ENCODE measurements at regions not wholly inside any gene's neighbourhood (a gene's known extent, or its start where the extent isn't known, plus 50 kb on each side); places are given as distances from the start of the nearest gene placed in this dataset.
"Not testable (repeated sequence)": the region's sequence is repeated elsewhere in the genome, so short reads cannot be mapped to it uniquely, and the experiment has no call there.

- Histone ChIP-seq H3K27ac (no peak overlapping the region), H3K4me3 (no peak overlapping the region), H3K36me3 (no peaks in the 10 kb centered on the region), H3K27me3 (no peaks in the 10 kb centered on the region), H3K4me1 (no peaks in the 10 kb centered on the region), H3K9me3 (no peaks in the 10 kb centered on the region)
- TF ChIP-seq POLR2AphosphoS5 (IDR thresholded peaks at IDR 0.05), result no peak
- TF ChIP-seq POLR2A (IDR thresholded peaks at IDR 0.05), result no peak
- TF ChIP-seq CTCF (IDR thresholded peaks at IDR 0.05), result no peak
- no peak for TF ChIP-seq EP300 (IDR thresholded peaks at IDR 0.05)
- ATAC-seq, result no peak
- no CpG with 5 or more reads among the region's 2 CpGs for WGBS, 2 donors (ENCODE audit: low coverage in 1 of 2)
These were observed 373.8 kb upstream of the AMELY start for GRCh38 chrY:7285388-7285787.

- Histone ChIP-seq H3K9me3 (no peaks in the 10 kb centered on the region), H3K27ac (no peak overlapping the region), H3K4me1 (no peaks in the 10 kb centered on the region), H3K27me3 (no peaks in the 10 kb centered on the region), H3K36me3 (no peaks in the 10 kb centered on the region), H3K4me3 (no peak overlapping the region)
- ATAC-seq, result no peak
- TF ChIP-seq POLR2A (IDR thresholded peaks at IDR 0.05), result no peak
- TF ChIP-seq EP300 (IDR thresholded peaks at IDR 0.05), result no peak
- no peak for TF ChIP-seq CTCF (IDR thresholded peaks at IDR 0.05)
- TF ChIP-seq POLR2AphosphoS5 (IDR thresholded peaks at IDR 0.05), result no peak
- WGBS, 2 donors (ENCODE audit: low coverage in 1 of 2), result 33% methylated on average over 1 of the region's 6 CpGs; no CpG with 5 or more reads in 1 of the 2 donors
These were observed 371.4 kb upstream of the AMELY start for GRCh38 chrY:7283001-7283400.

- not testable (repeated sequence) for ATAC-seq, H3K27me3 ChIP-seq, H3K36me3 ChIP-seq, H3K4me1 ChIP-seq, H3K27ac ChIP-seq, H3K9me3 ChIP-seq, H3K4me3 ChIP-seq
- 30% methylated on average over 2 of the region's 8 CpGs; no CpG with 5 or more reads in 1 of the 2 donors for WGBS, 2 donors (ENCODE audit: low coverage in 1 of 2)
These were observed 368.7 kb upstream of the AMELY start for GRCh38 chrY:7280151-7280740.

- Histone ChIP-seq H3K27ac (peak overlapping the region in 1 of 4 donors; percentile 83), H3K4me3 (peak overlapping the region in 1 of 2 donors; percentile 73)
- no peak for ATAC-seq
These were observed 364.2 kb upstream of the AMELY start for GRCh38 chrY:7275751-7276150.

GRCh38 chrY:7275014-7275413 lies 363.5 kb upstream of the AMELY start:
- no peaks in the 10 kb centered on the region for H3K9me3 ChIP-seq
- no CpG with 5 or more reads among the region's 18 CpGs for WGBS, 2 donors (ENCODE audit: low coverage in 1 of 2)
- no peak for ATAC-seq
- no peaks in the 10 kb centered on the region for H3K36me3 ChIP-seq
- TF ChIP-seq EP300 (IDR thresholded peaks at IDR 0.05), result no peak
- no peak for TF ChIP-seq POLR2A (IDR thresholded peaks at IDR 0.05)
- TF ChIP-seq CTCF (IDR thresholded peaks at IDR 0.05), result no peak
- TF ChIP-seq POLR2AphosphoS5 (IDR thresholded peaks at IDR 0.05), result no peak
- no peaks in the 10 kb centered on the region for H3K27me3 ChIP-seq
- H3K4me3 ChIP-seq, result peak overlapping the region; percentile 61 to 73
- H3K27ac ChIP-seq, result peak overlapping the region in 1 of 4 donors; percentile 83
- peaks cover 0 to 6% (median 0%) of the 10 kb centered on the region in 3 donors for H3K4me1 ChIP-seq

More at GRCh38 chrY:7275751-7276150, 364.2 kb upstream of the AMELY start:
- Histone ChIP-seq H3K9me3 (no peaks in the 10 kb centered on the region), H3K36me3 (no peaks in the 10 kb centered on the region), H3K27me3 (no peaks in the 10 kb centered on the region), H3K4me1 (peaks cover 0 to 6% (median 0%) of the 10 kb centered on the region in 3 donors)
- TF ChIP-seq EP300 (IDR thresholded peaks at IDR 0.05) (no peak), POLR2AphosphoS5 (IDR thresholded peaks at IDR 0.05) (no peak), POLR2A (IDR thresholded peaks at IDR 0.05) (no peak), CTCF (IDR thresholded peaks at IDR 0.05) (no peak)
- no CpG with 5 or more reads among the region's 11 CpGs for WGBS, 2 donors (ENCODE audit: low coverage in 1 of 2)
